Small intestine (tissue), 7 donors: ENCODE measurements at regions not wholly inside any gene's neighbourhood (a gene's known extent, or its start where the extent isn't known, plus 50 kb on each side); places are given as distances from the start of the nearest gene placed in this dataset.

Experiments used
- DNase-seq, 2 donors: peaks; one replicate each; pipeline versions ENCODE4 v3.0.0 to v3.0.0-alpha.2; 2013
- FAIRE-seq: peaks from 2 replicates; lab custom pipeline; 2012; peaks lifted over from hg19 to GRCh38; lab: Jason Lieb, UNC
- H3K27ac ChIP-seq, 3 donors: one replicate each; pipeline ENCODE4 v1.5.1; 2013; ENCODE audit warnings: low read length in 2 of 3, mild to moderate bottlenecking in 2 of 3, control low read depth in 1 of 3, inconsistent platforms in 1 of 3, low read depth in 1 of 3, moderate library complexity in 1 of 3
- H3K27me3 ChIP-seq, 3 donors: one replicate each; pipeline ENCODE4 v1.6.1; 2013; ENCODE audit warnings: low read length in 3 of 3, inconsistent platforms in 1 of 3; ENCODE audit not compliant: control insufficient read depth in 3 of 3, insufficient read depth in 3 of 3
- H3K36me3 ChIP-seq, 3 donors: one replicate each; pipeline ENCODE4 v1.6.1; 2013; ENCODE audit warnings: low read length in 3 of 3, inconsistent platforms in 1 of 3, low read depth in 1 of 3, mild to moderate bottlenecking in 1 of 3, moderate library complexity in 1 of 3; ENCODE audit not compliant: control insufficient read depth in 3 of 3, insufficient read depth in 2 of 3
- H3K4me1 ChIP-seq, 3 donors: one replicate each; pipeline ENCODE4 v1.6.1; 2013; ENCODE audit warnings: low read length in 2 of 3, inconsistent platforms in 1 of 3, low read depth in 1 of 3, mild to moderate bottlenecking in 1 of 3, moderate library complexity in 1 of 3; ENCODE audit not compliant: control insufficient read depth in 3 of 3, insufficient read depth in 2 of 3
- H3K4me3 ChIP-seq, 3 donors: one replicate each; pipeline ENCODE4 v1.5.1; 2013; ENCODE audit warnings: low read length in 3 of 3, control low read depth in 1 of 3, inconsistent platforms in 1 of 3, low read depth in 1 of 3, mild to moderate bottlenecking in 1 of 3, moderate library complexity in 1 of 3
- H3K9me3 ChIP-seq, 2 donors: one replicate each; pipeline ENCODE4 v1.6.1; 2013; ENCODE audit warnings: low read depth in 1 of 2, low read length in 1 of 2; ENCODE audit not compliant: control insufficient read depth in 2 of 2, insufficient read depth in 1 of 2
- WGBS, 3 donors: extraction: QIAGEN DNeasy Blood & Tissue Kit; methylation state at CpG; one replicate each; pipeline ENCODE4 v1.1.7; 2013; 5-methylcytosine and 5-hydroxymethylcytosine counted together
- donor health status: healthy with polysubstance abuse.
- donor health status: control.
- donor health status: control.
- donor health status: Bipolar disorder and iron deficiency.
- donor health status: healthy.

- no peaks in the 10 kb centered on the region for H3K36me3 ChIP-seq
- no peaks in the 10 kb centered on the region for H3K27me3 ChIP-seq
- DNase-seq (no peak), FAIRE-seq (no peak)
- H3K4me1 ChIP-seq = no peaks in the 10 kb centered on the region
- 76 to 84% (median 78%) methylated on average over 4 of the region's 4 CpGs for WGBS, 3 donors
- no peaks in the 10 kb centered on the region for H3K9me3 ChIP-seq
- H3K27ac ChIP-seq = no peak overlapping the region
- no peak overlapping the region for H3K4me3 ChIP-seq
Observed at GRCh38 chr4:17265653-17266052, 246.2 kb downstream of the QDPR start.

GRCh38 chr4:17265139-17265538 is 246.8 kb downstream of the QDPR start:
- no peaks in the 10 kb centered on the region for H3K27me3 ChIP-seq
- FAIRE-seq (no peak), DNase-seq (no peak)
- 42 to 65% (median 52%) methylated on average over 2 of the region's 2 CpGs for WGBS, 3 donors
- no peaks in the 10 kb centered on the region for H3K36me3 ChIP-seq
- no peak overlapping the region for H3K27ac ChIP-seq
- H3K9me3 ChIP-seq = peaks cover 0 to 2% of the 10 kb centered on the region in 2 donors
- H3K4me1 ChIP-seq = no peaks in the 10 kb centered on the region
- no peak overlapping the region for H3K4me3 ChIP-seq

DNA sequence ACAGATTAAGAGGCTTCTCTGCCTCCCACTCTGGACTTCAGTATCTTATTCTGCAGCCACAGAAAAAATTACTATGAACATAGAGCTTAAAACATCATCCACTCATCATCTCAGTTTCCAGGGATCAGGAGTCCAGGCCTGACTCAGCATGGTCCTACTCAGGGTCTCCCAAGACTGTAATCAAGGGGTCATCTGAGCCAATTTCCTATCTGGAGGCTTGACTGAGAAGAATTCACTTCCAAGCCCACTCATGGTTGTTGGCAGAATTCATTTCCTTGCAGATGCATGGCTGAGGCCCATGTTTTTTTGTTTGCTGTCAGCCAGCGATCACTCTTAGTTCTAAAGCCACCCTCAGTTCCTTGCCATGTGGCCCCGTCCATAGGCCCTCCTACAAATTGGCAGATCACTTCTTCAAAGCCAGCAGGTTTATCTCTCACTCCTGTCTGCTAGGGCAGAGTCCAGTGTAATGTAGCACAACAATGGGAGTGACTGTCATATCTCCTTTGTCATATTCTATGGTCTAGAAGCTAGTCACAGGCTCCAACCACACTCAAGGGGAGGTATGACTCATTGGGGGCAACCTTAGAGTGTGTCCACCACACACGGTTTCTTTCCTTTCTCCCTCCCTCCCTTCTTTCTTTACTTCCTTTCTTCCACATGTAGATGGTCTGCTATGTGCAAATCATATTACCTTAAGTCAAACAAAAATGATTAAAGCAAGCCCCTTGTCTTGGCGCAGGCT is 251.6 kb downstream of the QDPR start:
- Histone ChIP-seq H3K9me3 (peaks cover 0 to 6% of the 10 kb centered on the region in 2 donors), H3K27me3 (no peaks in the 10 kb centered on the region), H3K4me3 (no peak overlapping the region), H3K27ac (no peak overlapping the region), H3K4me1 (no peaks in the 10 kb centered on the region), H3K36me3 (no peaks in the 10 kb centered on the region)
- FAIRE-seq (no peak), DNase-seq (no peak)
- WGBS, 3 donors = 58 to 73% (median 62%) methylated on average over 4 of the region's 4 CpGs

DNA sequence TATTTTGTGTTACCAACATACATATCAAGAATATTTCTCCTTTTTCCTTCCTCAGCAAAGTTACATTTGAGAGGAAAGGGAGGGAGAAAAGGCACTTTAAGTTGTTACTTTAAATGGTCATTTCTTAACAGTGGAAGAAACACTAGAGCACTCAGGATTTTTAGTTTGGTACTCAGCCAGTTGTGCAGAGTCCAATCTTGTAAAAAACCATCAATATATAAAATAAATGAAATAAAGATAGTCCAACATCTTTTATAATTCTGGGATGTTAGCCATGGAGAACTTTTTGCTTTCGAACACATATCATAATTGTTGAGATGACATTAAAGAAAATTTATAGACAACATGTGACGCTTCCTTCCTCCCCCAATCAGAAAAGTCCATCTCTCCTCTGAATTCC is 253.8 kb downstream of the QDPR start:
- no peaks in the 10 kb centered on the region for H3K27me3 ChIP-seq
- H3K4me1 ChIP-seq = no peaks in the 10 kb centered on the region
- no peak overlapping the region for H3K4me3 ChIP-seq
- FAIRE-seq = no peak
- H3K27ac ChIP-seq = no peak overlapping the region
- peaks cover 0 to 6% of the 10 kb centered on the region in 2 donors for H3K9me3 ChIP-seq
- no peak for DNase-seq
- WGBS, 3 donors = 88 to 97% (median 97%) methylated on average over 2 of the region's 2 CpGs
- no peaks in the 10 kb centered on the region for H3K36me3 ChIP-seq

DNA sequence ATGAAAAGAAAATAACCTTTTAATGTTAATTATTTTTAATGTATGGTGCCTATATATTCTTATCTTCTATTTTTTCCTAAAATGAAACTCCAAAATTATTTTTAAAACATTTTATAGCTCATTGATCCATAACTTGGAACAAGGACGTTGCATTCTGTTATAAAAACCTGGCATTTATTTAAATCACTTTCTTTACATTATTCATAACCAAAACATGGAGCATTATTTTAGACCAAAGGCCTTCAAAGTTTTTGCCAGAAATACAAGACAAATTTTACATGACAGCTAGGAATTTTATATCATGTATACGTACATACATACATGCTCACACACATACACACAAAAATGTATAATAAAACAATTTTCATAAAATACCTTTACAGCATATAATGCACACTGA is 259.8 kb downstream of the QDPR start:
- no peak for DNase-seq
- 60 to 81% (median 61%) methylated on average over 2 of the region's 2 CpGs for WGBS, 3 donors
- H3K36me3 ChIP-seq = no peaks in the 10 kb centered on the region
- H3K4me1 ChIP-seq = no peaks in the 10 kb centered on the region
- H3K4me3 ChIP-seq = no peak overlapping the region
- H3K9me3 ChIP-seq = no peaks in the 10 kb centered on the region
- no peak for FAIRE-seq
- no peaks in the 10 kb centered on the region for H3K27me3 ChIP-seq
- no peak overlapping the region for H3K27ac ChIP-seq

GRCh38 chr4:17251101-17251500 is 260.8 kb downstream of the QDPR start:
- Histone ChIP-seq H3K4me3 (no peak overlapping the region), H3K9me3 (no peaks in the 10 kb centered on the region), H3K36me3 (no peaks in the 10 kb centered on the region), H3K27me3 (no peaks in the 10 kb centered on the region), H3K27ac (no peak overlapping the region), H3K4me1 (no peaks in the 10 kb centered on the region)
- no peak for DNase-seq
- no peak for FAIRE-seq
- 60 to 64% (median 63%) methylated on average over 3 of the region's 3 CpGs for WGBS, 3 donors

DNA sequence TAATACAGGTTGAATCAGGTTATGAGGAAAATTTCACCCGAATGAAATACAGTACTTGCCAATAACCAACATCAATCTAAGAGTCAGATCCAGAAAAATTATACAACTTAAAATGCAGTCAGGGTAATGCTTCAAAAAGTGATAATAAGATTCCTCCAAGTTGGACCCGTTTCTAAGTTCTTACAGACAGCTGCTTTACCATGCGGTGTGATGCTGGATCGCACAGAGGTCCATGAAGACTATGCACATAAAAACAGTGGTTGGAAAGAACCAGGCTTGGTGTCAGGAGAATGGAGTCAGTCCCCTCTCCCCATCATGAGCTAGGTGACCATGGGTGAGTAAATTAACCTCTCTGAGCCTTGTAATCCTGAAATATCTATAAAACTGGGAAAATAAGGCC is 261.3 kb downstream of the QDPR start:
- DNase-seq = no peak
- Histone ChIP-seq H3K9me3 (no peaks in the 10 kb centered on the region), H3K36me3 (no peaks in the 10 kb centered on the region), H3K4me1 (no peaks in the 10 kb centered on the region), H3K4me3 (no peak overlapping the region), H3K27ac (no peak overlapping the region), H3K27me3 (no peaks in the 10 kb centered on the region)
- 79 to 82% (median 79%) methylated on average over 4 of the region's 4 CpGs for WGBS, 3 donors
- FAIRE-seq = no peak

DNA sequence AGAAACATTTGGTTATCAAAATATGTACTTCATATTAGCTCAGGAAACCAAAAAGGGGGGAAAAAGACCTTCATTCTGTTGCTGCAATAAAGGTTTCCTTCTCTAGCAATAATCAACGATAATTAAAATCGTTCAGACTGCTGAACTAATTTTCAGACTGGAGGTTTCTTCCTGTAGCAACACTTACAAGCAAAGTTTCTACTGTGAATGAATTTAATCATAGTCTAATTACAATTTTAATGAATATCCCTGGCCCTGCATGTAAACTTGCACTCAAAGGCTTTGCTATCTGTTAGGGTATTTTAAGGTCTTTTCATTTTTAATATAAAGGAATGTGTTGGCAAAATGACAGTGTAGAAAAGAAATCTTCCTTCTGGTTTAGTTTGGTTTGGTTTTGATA is 265.2 kb downstream of the QDPR start:
- no peaks in the 10 kb centered on the region for H3K4me1 ChIP-seq
- 78 to 79% (median 79%) methylated on average over 2 of the region's 2 CpGs for WGBS, 3 donors
- no peaks in the 10 kb centered on the region for H3K27me3 ChIP-seq
- FAIRE-seq (no peak), DNase-seq (no peak)
- H3K36me3 ChIP-seq = no peaks in the 10 kb centered on the region
- H3K27ac ChIP-seq = no peak overlapping the region
- no peak overlapping the region for H3K4me3 ChIP-seq
- no peaks in the 10 kb centered on the region for H3K9me3 ChIP-seq

DNA sequence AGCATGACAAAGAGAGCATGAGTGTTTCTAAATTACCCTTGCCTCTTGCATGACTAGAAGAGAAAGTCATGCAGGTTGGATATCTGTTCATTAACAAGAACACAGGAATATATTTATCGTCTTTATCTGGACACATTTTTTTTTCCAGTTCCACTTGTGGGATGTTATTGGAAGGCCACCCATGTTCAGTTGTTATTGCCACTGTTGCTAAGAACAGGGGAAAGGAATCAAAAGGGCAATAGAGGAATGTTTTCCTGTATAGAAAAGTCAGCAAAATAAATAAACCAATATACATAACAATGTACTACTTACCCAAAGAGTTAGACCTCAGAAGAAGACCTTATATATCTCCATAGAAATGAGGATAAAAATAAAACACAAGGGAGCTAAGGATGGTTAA is 270.1 kb downstream of the QDPR start:
- 62 to 87% (median 86%) methylated on average over 1 of the region's 1 CpG for WGBS, 3 donors
- Histone ChIP-seq H3K27me3 (no peaks in the 10 kb centered on the region), H3K4me3 (no peak overlapping the region), H3K27ac (no peak overlapping the region), H3K4me1 (no peaks in the 10 kb centered on the region), H3K36me3 (no peaks in the 10 kb centered on the region), H3K9me3 (no peaks in the 10 kb centered on the region)
- FAIRE-seq = no peak
- DNase-seq = no peak
